ENCODE measurements at regions not wholly inside any gene's neighbourhood (a gene's known extent, or its start where the extent isn't known, plus 50 kb on each side); places are given as distances from the start of the nearest gene placed in this dataset.

- DNase-seq: no peak
These were observed 107.8 kb upstream of the FOXD3 start for GRCh38 chr1:63214553-63214952.

- no peak for DNase-seq
These were observed 98.9 kb upstream of the FOXD3 start for GRCh38 chr1:63223426-63223825.

- no peak for DNase-seq
These were observed 91.6 kb upstream of the FOXD3 start for GRCh38 chr1:63230722-63231121.

- no peak for DNase-seq
These were observed 83.6 kb upstream of the FOXD3 start for GRCh38 chr1:63238721-63239120.

GRCh38 chr1:63245186-63245585 is 77.2 kb upstream of the FOXD3 start:
- no peak for DNase-seq

- DNase-seq: no peak
These were observed 74.2 kb upstream of the FOXD3 start for GRCh38 chr1:63248216-63248615.

GRCh38 chr1:63255153-63255552 is 67.2 kb upstream of the FOXD3 start:
- DNase-seq: no peak

GRCh38 chr1:63261736-63262458 is 60.5 kb upstream of the FOXD3 start:
- DNase-seq: no peak

GRCh38 chr1:63262459-63262770 is 60.0 kb upstream of the FOXD3 start:
- DNase-seq: no peak

GRCh38 chr1:63264161-63264560 is 58.2 kb upstream of the FOXD3 start:
- no peak for DNase-seq

- no peak for DNase-seq
These were observed 55.5 kb upstream of the FOXD3 start for GRCh38 chr1:63266857-63267256.

- DNase-seq: peak; percentile 30 to 34
These were observed 53.5 kb upstream of the FOXD3 start for GRCh38 chr1:63268876-63269275.

- no peak for DNase-seq
These were observed 52.8 kb upstream of the FOXD3 start for GRCh38 chr1:63269571-63269970.

All from NCI-H446 (cell line).